OCI-LY1 (cell line): ENCODE measurements at regions not wholly inside any gene's neighbourhood (a gene's known extent, or its start where the extent isn't known, plus 50 kb on each side); places are given as distances from the start of the nearest gene placed in this dataset.

Experiments used
- H2AFZ ChIP-seq: fragments of 200-600 bp; sonication (generic), shearing (Covaris generic); 2 replicates; pipeline ENCODE4 v1.6.0; 2014; ENCODE audit warnings: antibody characterized with exemption, mild to moderate bottlenecking, low read length
- H3F3A ChIP-seq: fragments of 200-600 bp; sonication (generic), shearing (Covaris generic); 2 replicates; pipeline ENCODE4 v1.6.0; 2014; ENCODE audit warnings: mild to moderate bottlenecking, antibody characterized with exemption, low read length, moderate library complexity; ENCODE audit not compliant: insufficient read depth
- H3K27ac ChIP-seq: fragments of 200-600 bp; sonication (generic); 2 replicates; pipeline ENCODE4 v1.5.1; 2014; ENCODE audit warnings: low read length, mixed run types, mild to moderate bottlenecking, low read depth; ENCODE audit not compliant: poor library complexity, severe bottlenecking
- H3K27me3 ChIP-seq: fragments of 200-600 bp; sonication (generic); 2 replicates; pipeline ENCODE4 v1.6.0; 2014; ENCODE audit warnings: antibody characterized with exemption, mild to moderate bottlenecking, low read length, moderate library complexity; ENCODE audit not compliant: insufficient read depth
- H3K36me3 ChIP-seq: fragments of 200-600 bp; sonication (generic); 2 replicates; pipeline ENCODE4 v1.6.1; 2014; ENCODE audit warnings: mild to moderate bottlenecking, antibody characterized with exemption, low read length, moderate library complexity, mixed read lengths; ENCODE audit not compliant: insufficient read depth
- H3K4me1 ChIP-seq: fragments of 200-600 bp; sonication (generic); 2 replicates; pipeline ENCODE4 v1.5.1; 2014; ENCODE audit warnings: mild to moderate bottlenecking, low read length, moderate library complexity; ENCODE audit not compliant: insufficient read depth, severe bottlenecking
- H3K4me2 ChIP-seq: fragments of 200-600 bp; sonication (generic), shearing (Covaris generic); 2 replicates; pipeline ENCODE4 v1.6.1; 2014; ENCODE audit warnings: low read length
- H3K4me3 ChIP-seq: fragments of 200-600 bp; sonication (generic); 2 replicates; pipeline ENCODE4 v1.5.1; 2014; ENCODE audit warnings: low read length, low read depth, mild to moderate bottlenecking, mixed read lengths; ENCODE audit not compliant: poor library complexity, severe bottlenecking
- H3K79me2 ChIP-seq: fragments of 200-600 bp; shearing (Covaris generic); 2 replicates; pipeline ENCODE4 v1.6.1; 2016; ENCODE audit warnings: mixed run types, low read length, mixed read lengths; ENCODE audit not compliant: insufficient read depth
- H3K9ac ChIP-seq: fragments of 200-600 bp; sonication (generic), shearing (Covaris generic); 2 replicates; pipeline ENCODE4 v1.6.1; 2014; ENCODE audit warnings: mild to moderate bottlenecking, low read length, mixed read lengths
- H3K9me2 ChIP-seq: fragments of 200-600 bp; sonication (generic), shearing (Covaris generic); 2 replicates; pipeline ENCODE4 v1.6.1; 2014; ENCODE audit warnings: low read depth, mild to moderate bottlenecking, low read length, mixed read lengths
- H3K9me3 ChIP-seq: fragments of 200-600 bp; shearing (Covaris generic); 2 replicates; pipeline ENCODE4 v1.6.1; 2014; ENCODE audit warnings: low read length, mixed read lengths
- H4K20me1 ChIP-seq: fragments of 200-600 bp; sonication (generic), shearing (Covaris generic); 2 replicates; pipeline ENCODE4 v1.6.0; 2016; ENCODE audit warnings: mild to moderate bottlenecking, low read length; ENCODE audit not compliant: insufficient read depth
- CTCF ChIP-seq: fragments of 200-600 bp; sonication (generic), shearing (Covaris generic); IDR thresholded peaks from 2 replicates; pipeline ENCODE4 v1.5.1; 2017; ENCODE audit warnings: mild to moderate bottlenecking, antibody characterized with exemption, low read length, moderate library complexity, mixed read lengths
- EZH2 ChIP-seq: fragments of 200-600 bp; sonication (generic), shearing (Covaris generic); IDR thresholded peaks from 2 replicates; pipeline ENCODE4 v1.8.0; 2017; ENCODE audit warnings: borderline replicate concordance, mixed run types, mild to moderate bottlenecking, antibody characterized with exemption, low read length, moderate library complexity, mixed read lengths

GRCh38 chr6:91127752-91128151, 540.9 kb upstream of the MAP3K7 start:
- no peak overlapping the region for H3K4me2 ChIP-seq
- no peaks in the 10 kb centered on the region for H3K36me3 ChIP-seq
- H3K79me2 ChIP-seq: no peaks in the 10 kb centered on the region
- no peak overlapping the region for H3K27ac ChIP-seq
- no peaks in the 10 kb centered on the region for H3K4me1 ChIP-seq
- no peaks in the 10 kb centered on the region for H3F3A ChIP-seq
- H3K27me3 ChIP-seq: no peaks in the 10 kb centered on the region
- H2AFZ ChIP-seq: no peak overlapping the region
- H3K9me2 ChIP-seq: no peaks in the 10 kb centered on the region
- H3K4me3 ChIP-seq: no peak overlapping the region
- no peak overlapping the region for H3K9ac ChIP-seq
- no peaks in the 10 kb centered on the region for H4K20me1 ChIP-seq
- TF ChIP-seq EZH2 (no peak), CTCF (no peak)
- no peaks in the 10 kb centered on the region for H3K9me3 ChIP-seq

- no peaks in the 10 kb centered on the region for H3K9me3 ChIP-seq
- H3K4me3 ChIP-seq: no peak overlapping the region
- H3K27ac ChIP-seq: no peak overlapping the region
- H3K4me1 ChIP-seq: no peaks in the 10 kb centered on the region
- TF ChIP-seq EZH2: no peak
- TF ChIP-seq CTCF: no peak
- no peak overlapping the region for H3K4me2 ChIP-seq
- no peaks in the 10 kb centered on the region for H4K20me1 ChIP-seq
- H3F3A ChIP-seq: no peaks in the 10 kb centered on the region
- no peak overlapping the region for H2AFZ ChIP-seq
- H3K9me2 ChIP-seq: no peaks in the 10 kb centered on the region
- no peak overlapping the region for H3K9ac ChIP-seq
- H3K79me2 ChIP-seq: no peaks in the 10 kb centered on the region
- no peaks in the 10 kb centered on the region for H3K27me3 ChIP-seq
- H3K36me3 ChIP-seq: no peaks in the 10 kb centered on the region
These were observed 540.0 kb upstream of the MAP3K7 start for GRCh38 chr6:91126876-91127275.

- H3K36me3 ChIP-seq: no peaks in the 10 kb centered on the region
- no peak for TF ChIP-seq CTCF
- no peak for TF ChIP-seq EZH2
- H3K4me2 ChIP-seq: no peak overlapping the region
- no peaks in the 10 kb centered on the region for H3K4me1 ChIP-seq
- no peaks in the 10 kb centered on the region for H3K9me3 ChIP-seq
- no peaks in the 10 kb centered on the region for H3K27me3 ChIP-seq
- H3K9me2 ChIP-seq: no peaks in the 10 kb centered on the region
- no peak overlapping the region for H2AFZ ChIP-seq
- H3K4me3 ChIP-seq: no peak overlapping the region
- no peaks in the 10 kb centered on the region for H3K79me2 ChIP-seq
- no peaks in the 10 kb centered on the region for H3F3A ChIP-seq
- H3K9ac ChIP-seq: no peak overlapping the region
- no peak overlapping the region for H3K27ac ChIP-seq
- no peaks in the 10 kb centered on the region for H4K20me1 ChIP-seq
These were observed 530.7 kb upstream of the MAP3K7 start for GRCh38 chr6:91117550-91117949.
